Pons (tissue), 1 donor: ENCODE measurements at regions not wholly inside any gene's neighbourhood (a gene's known extent, or its start where the extent isn't known, plus 50 kb on each side); places are given as distances from the start of the nearest gene placed in this dataset.

Experiments
- DNase-seq: peaks from one replicate; pipeline ENCODE4 v3.0.0-alpha.2; 2016; ENCODE audit warnings: low spot score

DNA sequence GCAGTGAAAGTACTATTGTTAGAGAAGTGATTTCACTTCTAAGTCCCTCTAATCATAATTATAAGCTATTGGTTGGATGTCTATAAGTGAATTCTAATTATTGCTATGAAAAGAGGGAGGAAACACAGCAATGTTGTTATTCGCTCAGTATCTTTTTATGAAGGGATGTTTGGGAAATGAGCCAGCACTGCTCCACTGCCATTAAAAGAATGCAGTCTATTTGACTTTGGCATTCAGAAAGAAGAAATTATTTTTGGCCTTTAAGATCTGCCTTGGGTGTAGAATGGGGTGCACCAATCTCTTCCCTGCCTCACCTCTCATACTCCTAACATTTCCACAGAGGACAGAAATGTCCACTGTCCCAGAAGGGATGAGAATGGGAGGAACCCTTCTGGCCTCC, 332.0 kb downstream of the SPATA31D1 start:
- no peak for DNase-seq

DNA sequence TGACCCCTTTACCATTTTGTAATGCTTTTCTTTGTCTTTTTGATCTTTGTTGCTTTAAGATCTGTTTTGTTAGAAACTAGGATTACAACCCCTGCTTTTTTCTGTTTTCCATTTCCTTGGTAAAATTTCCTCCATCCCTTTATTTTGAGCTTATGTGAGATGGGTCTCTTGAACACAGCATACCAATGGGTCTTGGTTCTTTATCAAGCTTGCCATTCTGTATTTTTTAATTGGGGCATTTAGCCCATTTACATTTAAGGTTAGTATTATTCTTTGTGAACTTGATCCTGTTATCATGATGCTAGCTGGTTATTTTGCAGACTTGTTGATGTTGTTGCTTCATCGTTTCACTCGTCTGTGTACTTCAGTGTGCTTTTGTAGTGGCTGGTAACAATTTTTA, 337.3 kb downstream of the SPATA31D1 start:
- DNase-seq, result no peak

GRCh38 chr9:82327641-82328040, 339.1 kb downstream of the SPATA31D1 start:
- no peak for DNase-seq

- no peak for DNase-seq
Observed at GRCh38 chr9:82331079-82331478, 342.5 kb downstream of the SPATA31D1 start.

- DNase-seq, result no peak
Observed at GRCh38 chr9:82332018-82332773, 343.6 kb downstream of the SPATA31D1 start.

DNA sequence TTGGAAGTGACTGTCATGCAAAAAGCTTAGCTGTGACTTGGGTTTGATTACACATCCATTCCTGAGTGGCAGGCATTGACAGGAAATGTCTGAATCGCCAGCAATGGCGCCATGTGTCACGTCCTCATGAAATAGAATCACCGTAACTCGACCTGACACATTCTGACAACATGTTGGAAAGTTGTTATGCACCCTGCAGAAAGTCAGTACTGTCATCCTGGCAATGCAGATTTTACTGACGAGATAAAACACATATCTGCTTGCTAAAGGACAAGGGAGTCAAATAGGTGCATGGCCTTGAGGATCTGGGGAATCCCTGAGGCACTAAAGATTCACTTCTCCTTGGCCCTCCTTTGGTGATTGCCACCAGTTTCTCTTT, 344.2 kb downstream of the SPATA31D1 start:
- DNase-seq, result no peak

- no peak for DNase-seq
Observed at GRCh38 chr9:82333671-82334070, 345.1 kb downstream of the SPATA31D1 start.

DNA sequence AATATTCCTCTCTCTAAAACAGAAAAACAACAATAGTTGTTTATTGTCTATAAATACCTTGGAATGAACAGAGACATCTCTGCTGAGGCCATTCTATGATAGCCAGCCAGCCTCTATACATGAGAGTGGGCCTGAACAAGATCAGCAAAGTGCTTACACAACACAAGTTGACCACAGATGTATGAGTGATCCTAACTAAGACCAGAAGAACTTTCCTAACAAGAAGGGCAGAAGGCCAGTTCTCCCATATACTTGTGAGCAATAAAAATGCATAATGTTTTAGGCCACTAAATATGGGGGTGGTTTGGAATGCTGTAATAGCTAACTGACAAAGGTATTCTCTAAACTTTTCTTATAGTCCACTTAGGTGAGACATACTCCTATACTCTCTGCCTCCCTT, 345.7 kb downstream of the SPATA31D1 start:
- no peak for DNase-seq

DNA sequence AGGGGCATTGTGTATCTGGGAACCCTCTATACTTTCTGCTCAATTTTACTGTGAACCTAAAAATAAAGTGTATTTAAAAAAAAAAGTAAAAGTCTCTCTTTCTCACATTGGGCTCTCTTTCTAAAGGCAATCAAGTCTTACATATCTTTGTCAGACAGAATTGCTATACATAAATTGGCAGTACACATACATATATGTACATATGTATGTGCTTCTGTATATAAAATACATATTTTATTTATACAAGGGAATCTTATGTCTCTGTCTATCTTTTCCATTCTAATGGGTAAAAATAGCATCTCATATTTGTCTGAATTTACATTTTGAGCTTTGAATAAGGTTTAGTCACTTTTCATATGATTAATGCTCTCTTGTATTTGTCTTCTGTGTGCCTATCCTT, 348.8 kb downstream of the SPATA31D1 start:
- DNase-seq, result no peak

GRCh38 chr9:82342046-82342445, 353.5 kb downstream of the SPATA31D1 start:
- DNase-seq, result no peak

- DNase-seq, result no peak
Observed at GRCh38 chr9:82346040-82346439, 357.5 kb downstream of the SPATA31D1 start.

DNA sequence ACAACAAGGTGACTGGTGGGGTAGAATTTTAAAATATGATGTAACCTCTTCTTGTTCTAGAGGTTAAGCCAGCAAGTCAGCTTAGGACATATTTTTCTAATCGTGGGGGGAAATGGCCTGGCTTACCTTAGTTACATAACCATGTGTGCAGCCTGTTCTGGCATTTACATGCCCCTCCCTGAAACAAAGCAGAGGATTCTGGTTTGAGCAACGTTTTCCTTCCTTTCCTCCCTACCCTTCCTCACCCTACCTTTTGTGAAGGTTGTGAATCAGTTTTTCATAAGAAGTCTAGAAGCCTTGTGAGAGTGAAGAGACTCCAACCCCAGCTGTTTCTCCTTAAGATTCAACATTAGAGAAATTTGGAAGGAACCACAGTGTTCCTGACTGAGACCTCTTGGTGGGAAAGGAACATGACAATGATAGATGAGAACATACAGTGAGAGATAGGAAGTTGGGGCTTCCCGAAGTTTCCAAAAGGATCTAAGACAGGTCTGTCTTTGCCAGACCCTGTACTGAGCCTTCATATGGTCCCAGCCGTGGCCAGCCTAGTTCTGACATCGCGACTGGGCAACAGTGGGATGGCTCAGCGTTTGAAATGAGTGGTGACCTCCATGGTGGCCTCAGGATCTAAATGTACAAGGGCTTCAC, 365.2 kb downstream of the SPATA31D1 start:
- no peak for DNase-seq

- no peak for DNase-seq
Observed at GRCh38 chr9:82354279-82354659, 365.7 kb downstream of the SPATA31D1 start.

DNA sequence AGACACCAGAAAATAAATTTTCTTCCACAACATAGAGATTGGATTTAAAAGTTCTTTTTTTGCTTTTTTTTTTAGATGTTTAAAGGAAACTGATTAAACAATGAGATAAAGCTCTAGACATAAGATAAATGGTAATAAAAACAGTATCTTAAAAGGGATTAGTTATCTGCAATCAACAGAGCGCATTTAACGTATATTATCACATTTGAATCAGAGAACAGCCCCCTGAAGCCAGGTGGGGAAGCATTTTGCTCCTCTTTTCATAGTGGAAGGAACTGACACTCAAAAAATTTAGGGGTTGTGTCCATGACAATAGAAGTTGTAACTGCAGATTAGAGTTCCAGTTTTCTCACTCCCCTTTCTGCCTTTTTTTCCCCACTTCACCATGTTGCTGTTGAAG, 367.6 kb downstream of the SPATA31D1 start:
- DNase-seq, result no peak

DNA sequence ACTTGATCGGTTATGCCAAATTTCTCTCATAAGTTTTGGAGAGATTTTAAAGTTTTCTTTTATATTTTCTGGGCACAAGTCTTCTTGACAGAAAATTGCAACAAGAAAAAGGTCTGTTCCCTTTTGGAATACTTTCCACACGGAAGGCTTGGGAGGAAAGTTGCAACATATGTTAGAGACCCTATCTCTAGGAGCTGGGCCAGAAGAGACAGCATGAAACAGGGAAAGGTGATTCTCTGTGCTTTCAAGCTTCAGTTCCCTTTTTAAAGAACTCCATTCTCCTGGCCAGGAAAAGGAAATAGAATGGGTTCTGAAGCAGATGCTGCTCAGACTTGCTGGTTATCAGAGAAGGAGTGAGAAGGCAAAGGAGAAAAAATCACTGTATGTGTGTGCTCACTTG, 368.3 kb downstream of the SPATA31D1 start:
- DNase-seq, result no peak

DNA sequence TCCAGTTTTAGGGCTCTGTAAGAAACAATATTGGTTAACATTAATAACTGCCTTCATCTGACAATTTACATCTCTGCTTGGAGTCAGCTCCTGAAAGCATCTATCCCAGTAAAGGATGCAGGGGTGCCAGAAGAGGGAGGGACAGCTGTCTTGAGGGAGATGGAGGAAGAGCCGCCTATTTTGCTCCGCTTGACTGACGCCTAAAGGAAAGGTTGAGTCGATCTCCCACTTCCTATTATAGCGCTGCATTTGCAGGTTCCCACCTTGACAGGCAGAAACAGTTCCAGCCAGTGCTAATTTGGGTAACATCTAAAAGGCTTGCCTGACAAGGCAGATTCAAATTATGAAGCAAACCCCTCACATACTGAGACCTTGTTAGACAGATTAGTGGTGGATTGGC, 374.6 kb downstream of the SPATA31D1 start:
- no peak for DNase-seq

GRCh38 chr9:82363682-82364081, 375.1 kb downstream of the SPATA31D1 start:
- no peak for DNase-seq

DNA sequence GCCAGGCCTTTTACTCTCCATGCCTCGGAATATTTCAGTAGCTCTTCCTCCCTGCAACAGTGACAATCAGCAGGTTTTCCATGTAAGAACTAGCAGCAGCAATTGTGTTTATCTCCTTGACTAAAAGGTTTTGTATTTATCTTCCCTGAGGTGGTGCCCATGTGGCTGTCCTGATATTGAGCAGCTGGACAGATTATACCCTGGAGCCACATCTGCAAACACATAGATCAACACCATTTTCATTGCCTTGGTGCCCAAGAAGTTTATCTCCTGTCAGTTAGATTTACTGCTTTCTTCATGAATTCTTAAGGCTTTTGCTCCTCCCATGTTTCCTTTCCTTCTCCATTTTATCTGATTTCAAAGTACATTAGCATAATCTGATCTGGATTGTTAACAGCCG, 378.4 kb downstream of the SPATA31D1 start:
- DNase-seq, result no peak

- no peak for DNase-seq
Observed at GRCh38 chr9:82367929-82368328, 379.4 kb downstream of the SPATA31D1 start.

DNA sequence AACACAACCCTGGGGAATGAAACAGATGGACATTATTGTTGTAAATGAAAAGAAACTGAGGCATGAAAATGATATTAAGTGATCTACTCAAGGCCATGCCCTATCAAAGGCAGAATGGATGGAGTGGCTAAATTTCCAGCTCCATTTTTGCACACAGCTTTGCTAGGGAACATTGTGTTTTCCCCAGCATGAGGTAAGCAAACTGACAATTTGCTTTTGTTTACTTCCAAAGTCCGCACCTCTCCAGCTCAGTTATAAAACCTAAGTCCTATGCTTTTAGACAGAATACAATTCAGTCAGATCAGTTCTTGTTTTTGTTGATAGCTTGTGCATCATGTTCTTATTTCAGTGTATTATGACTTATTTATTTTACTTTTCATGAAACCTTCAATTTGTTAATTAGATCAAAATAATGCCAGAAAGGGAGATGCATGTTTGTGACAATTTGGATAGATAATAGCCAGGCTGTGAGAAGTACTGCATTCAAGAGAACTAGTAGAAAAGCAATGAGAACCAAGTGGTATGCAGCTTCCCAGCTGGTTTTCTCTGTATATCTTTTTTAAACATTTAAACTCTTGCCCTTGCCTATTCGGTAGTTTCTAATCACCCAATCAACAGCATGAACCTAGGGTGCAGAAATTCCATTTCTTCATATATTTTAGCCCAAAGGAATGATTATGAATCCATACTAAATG, 380.8 kb downstream of the SPATA31D1 start:
- no peak for DNase-seq

DNA sequence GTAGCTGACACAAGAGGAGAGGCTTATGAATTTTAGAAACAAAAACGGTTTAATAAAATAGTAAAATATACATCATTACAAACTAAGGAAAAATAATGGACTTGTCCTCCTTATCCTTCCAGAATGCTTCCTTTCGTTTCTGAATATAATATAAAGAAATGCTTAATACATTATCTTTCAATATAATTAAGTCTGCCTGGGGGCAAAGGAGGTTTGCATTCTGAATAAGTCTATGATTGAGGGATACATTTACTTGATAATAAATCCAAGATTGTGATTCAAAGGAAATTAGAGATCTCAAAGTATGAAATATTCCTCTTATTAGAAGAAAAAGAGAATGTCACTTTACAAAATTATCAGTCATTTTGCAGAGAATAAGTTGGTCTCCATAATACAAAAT, 386.5 kb downstream of the SPATA31D1 start:
- no peak for DNase-seq

DNA sequence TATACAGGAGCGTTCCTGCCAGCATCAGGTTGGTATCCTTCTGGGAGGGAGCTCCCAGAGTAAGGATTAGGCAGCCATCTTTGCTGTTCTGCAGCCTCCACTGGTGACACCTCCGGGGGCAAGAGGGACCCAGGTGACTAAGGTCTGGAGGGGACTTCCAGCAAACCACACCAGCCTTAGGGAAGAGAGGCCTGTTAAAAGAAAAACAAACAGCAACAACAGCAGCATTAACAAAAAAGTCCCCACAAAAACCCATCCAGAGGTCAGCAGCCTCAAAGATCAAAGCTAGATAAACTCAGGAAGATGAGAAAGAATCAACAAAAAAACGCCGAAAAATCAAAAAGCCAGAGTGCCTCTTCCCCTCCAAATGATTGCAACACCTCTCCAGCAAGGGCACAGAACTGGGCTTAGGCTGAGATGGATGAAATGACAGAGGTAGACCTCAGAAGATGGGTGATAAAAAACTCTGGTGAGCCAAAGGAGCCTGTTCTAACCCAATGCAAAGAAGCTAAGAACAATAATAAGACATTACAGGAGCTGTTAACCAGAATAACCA, 388.2 kb downstream of the SPATA31D1 start:
- no peak for DNase-seq
